ENCODE measurements at regions not wholly inside any gene's neighbourhood (a gene's known extent, or its start where the extent isn't known, plus 50 kb on each side); places are given as distances from the start of the nearest gene placed in this dataset.

DNA sequence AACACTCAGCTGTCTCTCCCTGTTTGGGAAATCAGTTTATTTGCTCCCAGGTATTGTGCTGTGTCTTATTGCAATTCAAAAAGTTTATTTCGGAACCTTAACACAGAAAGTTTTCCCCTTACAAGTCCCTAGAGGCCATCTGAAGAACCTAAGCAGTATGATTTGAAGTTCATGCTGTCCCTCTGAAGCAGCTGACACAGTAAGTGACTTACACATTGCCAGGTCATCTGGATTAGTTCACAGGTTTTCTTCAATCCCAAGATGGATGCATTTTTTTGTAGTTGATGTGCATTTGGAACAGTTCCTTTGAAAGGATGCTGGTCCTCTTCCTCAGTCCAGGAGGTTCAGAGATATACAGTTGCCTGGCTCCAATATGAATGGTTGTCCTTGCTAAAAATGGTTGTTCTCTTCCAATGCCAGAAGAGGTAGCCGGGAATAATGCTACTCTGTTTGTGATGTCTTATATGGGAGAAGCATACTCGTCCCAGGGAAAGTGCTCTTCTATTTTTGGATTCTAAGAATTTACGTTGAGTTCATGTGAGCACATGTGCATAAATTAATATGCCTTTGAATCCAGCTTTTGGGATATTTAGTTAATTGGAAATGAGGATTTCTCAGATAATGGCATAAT lies 183.5 kb upstream of the PHYHIPL start:
- TF ChIP-seq, protein P1, sequence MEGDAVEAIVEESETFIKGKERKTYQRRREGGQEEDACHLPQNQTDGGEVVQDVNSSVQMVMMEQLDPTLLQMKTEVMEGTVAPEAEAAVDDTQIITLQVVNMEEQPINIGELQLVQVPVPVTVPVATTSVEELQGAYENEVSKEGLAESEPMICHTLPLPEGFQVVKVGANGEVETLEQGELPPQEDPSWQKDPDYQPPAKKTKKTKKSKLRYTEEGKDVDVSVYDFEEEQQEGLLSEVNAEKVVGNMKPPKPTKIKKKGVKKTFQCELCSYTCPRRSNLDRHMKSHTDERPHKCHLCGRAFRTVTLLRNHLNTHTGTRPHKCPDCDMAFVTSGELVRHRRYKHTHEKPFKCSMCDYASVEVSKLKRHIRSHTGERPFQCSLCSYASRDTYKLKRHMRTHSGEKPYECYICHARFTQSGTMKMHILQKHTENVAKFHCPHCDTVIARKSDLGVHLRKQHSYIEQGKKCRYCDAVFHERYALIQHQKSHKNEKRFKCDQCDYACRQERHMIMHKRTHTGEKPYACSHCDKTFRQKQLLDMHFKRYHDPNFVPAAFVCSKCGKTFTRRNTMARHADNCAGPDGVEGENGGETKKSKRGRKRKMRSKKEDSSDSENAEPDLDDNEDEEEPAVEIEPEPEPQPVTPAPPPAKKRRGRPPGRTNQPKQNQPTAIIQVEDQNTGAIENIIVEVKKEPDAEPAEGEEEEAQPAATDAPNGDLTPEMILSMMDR (IDR thresholded peaks at IDR 0.05): no peak
- TF ChIP-seq POLR2AphosphoS5 (IDR thresholded peaks at IDR 0.05): no peak
